ENCODE measurements at regions not wholly inside any gene's neighbourhood (a gene's known extent, or its start where the extent isn't known, plus 50 kb on each side); places are given as distances from the start of the nearest gene placed in this dataset.

DNA sequence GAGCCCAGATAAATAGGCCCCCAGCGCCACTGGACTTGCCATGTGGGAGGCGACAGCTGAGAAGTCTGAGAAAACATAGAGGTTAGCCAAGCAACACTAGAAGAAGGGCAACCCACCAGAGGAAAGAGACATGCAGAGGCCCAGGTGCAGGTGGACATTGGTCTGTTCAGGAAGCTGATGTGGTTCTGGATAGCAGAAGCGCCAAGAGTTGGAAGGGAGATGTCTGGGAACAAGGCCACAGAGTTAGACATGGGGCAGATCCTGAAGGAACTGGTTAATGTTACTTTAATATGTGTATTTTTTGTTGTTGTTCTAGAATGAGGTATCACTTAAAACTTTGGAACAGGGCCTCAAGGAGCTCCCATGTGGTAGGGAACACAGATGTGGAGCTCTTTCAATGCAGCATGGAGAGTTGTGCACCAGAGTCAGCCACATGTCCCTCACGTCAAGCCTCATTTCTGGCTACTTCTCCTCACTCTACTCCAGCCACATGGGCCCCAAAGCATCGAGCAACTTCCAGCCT is 62.2 kb upstream of the PKDCC start:
- no peak for DNase-seq (ENCODE audit: low read depth in 2 of 2)

DNA sequence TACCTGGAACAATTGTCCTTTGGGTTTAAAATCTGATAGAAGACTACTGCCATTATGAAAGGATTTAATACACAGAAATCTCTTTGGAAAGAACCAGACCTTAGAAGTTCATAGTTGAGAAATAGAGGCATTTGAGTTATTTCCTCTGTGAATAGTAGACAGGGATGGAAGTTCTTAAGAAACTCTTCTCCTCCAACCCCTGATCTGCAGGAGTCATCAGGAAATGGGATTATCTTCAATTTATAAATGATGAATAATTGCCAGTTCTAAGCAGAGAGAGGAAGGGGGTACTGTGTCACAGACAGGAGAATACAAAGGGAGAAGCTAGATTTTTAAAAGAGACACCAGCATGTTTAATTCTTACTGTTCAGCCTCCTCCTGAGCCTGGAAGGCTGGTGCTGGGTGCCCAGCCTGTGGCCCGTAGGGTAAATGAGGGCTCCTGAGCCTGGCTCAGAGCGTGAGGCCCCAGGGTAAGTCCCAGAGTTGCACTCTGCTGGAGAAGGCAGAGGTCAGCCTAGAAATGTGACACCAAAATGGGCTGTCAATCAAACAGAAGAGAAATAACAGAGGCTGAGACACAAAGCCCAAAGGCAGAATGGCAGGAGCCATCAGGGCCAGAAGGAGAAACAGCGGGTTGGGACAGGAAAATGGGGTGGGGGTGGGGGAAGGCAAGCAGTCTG is 58.2 kb upstream of the PKDCC start:
- no peak for DNase-seq (ENCODE audit: low read depth in 2 of 2)

DNA sequence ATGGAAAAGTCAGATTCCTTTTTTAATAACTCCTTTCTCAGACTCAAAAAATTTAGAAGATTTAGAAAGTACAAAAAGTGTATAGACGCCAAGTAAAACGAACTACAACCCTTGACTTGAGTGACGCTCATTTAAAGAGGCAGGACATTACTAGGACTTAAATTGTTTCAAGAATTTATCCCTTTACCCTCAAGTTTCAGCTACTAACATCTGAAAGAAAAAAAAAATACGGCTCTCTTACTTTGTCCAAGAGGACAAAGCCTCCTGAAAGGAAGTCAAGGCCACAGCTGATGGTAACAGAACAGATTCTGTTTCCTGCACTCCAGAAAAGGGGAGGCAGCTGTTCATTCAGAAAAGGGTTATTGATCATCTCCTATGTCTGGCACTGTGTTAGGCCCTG is 57.6 kb upstream of the PKDCC start:
- no peak for DNase-seq (ENCODE audit: low read depth in 2 of 2)

DNA sequence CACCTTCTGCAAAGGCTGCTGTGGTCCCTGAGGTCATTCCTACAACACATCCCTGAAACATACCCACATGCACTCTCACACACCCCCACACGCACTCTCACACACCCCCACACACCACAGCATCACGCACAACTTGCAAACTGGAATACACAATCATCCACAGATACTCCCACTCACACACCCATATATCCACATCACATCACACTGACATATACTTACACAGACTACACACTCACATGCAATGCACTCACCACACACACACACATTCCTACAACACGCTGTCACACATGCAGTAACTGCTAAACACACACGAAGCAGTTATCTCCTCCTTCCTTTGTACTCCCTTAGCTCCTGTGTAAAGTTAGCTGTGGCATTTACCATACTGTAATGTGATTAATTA is 57.1 kb upstream of the PKDCC start:
- DNase-seq (ENCODE audit: low read depth in 2 of 2): no peak

DNA sequence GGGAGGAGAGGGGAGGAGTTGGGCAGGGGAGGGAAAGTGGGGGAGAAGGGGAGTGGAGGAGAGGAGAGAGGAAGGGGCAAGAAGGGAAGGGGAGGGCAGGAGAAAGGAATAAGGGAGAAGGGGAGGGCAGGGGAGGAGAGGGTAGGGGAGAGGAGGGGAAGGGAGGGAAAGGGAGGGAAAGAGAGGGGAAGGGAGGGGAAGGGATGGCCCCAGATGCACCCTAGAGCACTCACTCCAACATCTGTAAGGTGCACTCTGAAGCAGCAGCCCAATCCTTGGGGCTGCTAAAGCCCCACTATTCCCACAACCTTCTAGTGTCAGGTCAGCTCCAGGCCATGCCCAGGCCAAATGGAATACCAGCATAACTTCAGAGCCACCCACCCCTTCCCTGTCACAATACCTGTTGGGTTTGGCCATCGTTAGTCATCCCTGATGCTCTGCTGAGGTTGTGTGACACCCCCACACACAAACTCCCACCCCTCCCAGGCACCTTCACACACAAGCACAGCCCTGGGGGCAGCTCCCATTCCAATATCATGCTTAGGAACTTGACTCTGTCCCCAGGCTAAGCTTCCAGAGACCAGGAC is 55.7 kb upstream of the PKDCC start:
- no peak for DNase-seq (ENCODE audit: low read depth in 2 of 2)

DNA sequence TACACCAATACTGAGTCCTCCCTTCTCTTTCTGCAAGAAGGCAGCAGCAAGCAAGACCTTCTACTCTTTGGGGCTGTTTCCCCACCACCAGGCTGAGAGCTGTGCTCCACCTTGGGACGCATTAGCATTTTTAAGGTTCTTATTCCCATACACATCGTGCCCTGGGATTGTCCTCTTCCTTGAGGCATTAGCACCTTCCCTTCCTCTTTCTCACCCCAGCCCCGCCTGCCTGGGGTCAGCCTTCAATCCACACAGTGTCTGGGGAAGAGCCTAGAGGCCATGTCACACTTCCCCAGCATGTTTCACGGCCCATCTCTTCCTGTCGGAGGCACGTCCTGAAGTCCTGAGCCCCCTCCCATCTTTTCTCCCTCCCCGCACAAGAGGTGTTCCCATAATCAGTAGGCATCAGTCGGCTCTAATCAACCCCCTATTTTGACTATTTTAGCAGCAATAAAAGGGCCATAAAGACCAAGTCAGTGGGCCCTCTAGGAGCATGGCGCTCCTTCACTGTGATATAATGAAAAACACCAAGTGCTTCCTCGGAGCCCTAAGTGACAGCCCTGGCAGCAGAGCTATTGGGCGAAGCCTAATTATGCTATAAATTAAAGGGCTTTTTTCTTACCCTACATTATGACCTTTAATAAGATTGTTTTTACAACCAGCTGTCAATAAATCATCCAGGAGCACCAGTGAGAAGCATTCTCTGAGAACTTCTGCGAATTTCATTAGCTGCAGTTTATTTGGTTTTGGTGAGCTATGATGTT is 55.0 kb upstream of the PKDCC start:
- no peak for DNase-seq (ENCODE audit: low read depth in 2 of 2)

DNA sequence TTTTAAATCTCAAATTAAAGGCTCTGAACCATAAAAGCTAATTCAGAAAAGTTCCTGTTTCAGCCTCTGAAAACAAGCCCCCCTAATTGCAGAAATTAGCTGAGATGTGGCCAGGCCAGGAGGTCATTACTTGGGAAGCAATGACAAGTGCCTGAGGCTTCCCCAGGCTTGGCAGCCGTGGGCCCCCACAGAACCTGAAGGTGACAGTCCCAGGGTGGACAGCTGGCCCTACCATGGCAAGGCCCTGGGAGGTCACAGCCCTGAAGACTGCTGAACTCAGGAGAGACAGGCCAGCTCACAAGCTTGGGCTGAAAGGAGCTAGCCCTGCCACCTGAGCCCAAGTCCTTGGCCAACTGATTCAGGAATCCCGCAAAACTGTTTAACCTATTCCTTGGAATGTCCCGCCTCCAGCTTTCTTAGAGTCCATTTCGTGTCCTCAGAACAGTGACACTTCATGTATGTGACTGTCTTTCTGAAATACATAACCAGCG is 54.3 kb upstream of the PKDCC start:
- no peak for DNase-seq (ENCODE audit: low read depth in 2 of 2)

DNA sequence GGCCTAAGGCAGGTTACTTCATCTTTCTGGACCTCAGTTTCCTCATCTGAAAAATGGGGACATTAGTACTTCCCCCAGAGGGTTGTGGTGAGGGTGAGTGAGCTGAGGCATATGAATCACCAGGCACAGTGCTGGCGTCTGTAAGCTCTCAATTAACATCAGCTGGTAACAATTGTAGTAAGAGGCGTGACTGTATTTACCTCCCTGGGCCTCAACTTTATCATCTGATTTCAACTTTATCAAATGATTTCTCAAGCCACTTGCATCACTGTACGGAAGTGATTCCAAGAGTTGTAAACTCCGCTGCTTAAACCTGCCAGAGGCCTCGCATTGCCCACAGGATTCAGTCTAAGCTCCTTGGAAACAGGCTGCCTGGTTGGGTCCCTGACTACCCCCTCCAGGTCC is 53.6 kb upstream of the PKDCC start:
- no peak for DNase-seq (ENCODE audit: low read depth in 2 of 2)

DNA sequence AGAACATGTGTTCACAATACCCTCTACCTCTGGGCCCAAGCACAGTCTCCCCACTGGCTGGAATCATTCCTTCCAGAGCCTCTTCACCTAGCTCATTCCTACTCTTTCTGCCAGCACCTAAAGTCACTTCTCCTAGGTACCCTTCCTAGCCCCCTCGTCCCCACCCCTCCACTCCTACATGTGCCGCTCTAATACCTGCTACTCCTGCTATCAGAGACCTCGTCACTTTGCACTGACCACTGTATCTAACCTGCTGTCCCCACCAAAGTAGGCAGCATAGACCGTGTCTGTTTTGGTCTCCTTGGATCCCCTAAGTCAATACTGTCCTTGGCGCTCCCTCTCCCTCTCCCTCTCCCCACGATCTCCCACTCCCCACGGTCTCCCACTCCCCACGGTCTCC is 53.2 kb upstream of the PKDCC start:
- no peak for DNase-seq (ENCODE audit: low read depth in 2 of 2)

DNA sequence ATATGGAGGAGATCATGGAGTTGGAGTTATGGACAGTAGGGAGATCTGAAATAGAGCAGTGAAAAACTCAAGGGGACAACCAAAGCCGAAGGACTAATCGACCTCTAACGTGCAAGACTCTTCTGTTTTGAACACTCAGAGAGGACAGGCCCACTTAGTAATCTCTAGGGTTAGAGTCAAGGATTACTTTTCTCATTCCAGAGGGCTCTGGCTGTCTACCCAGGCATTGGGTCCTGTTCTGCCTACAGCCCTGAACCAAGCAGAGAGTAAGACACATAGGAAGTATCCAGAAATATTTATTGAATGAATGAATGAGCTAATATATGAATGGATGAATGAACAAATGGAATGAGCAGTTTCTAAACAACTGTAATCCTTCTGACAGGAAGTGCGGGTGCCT is 50.3 kb upstream of the PKDCC start:
- DNase-seq (ENCODE audit: low read depth in 2 of 2): no peak
